ENCODE measurements at regions not wholly inside any gene's neighbourhood (a gene's known extent, or its start where the extent isn't known, plus 50 kb on each side); places are given as distances from the start of the nearest gene placed in this dataset.

- Mint-ChIP-seq H3K27ac (no peak overlapping the region), H3K4me1 (ENCODE audit: low read depth) (no peaks in the 10 kb centered on the region), H3K27me3 (no peaks in the 10 kb centered on the region)
Observed at GRCh38 chr11:70646272-70647049, 248.1 kb downstream of the CTTN start.

GRCh38 chr11:70647188-70648166 lies 249.1 kb downstream of the CTTN start:
- Mint-ChIP-seq H3K27me3 (no peaks in the 10 kb centered on the region), H3K36me3 (ENCODE audit: insufficient read depth) (no peaks in the 10 kb centered on the region), H3K9me3 (ENCODE audit: low read depth) (no peaks in the 10 kb centered on the region), H3K4me1 (ENCODE audit: low read depth) (no peaks in the 10 kb centered on the region), H3K4me3 (ENCODE audit: low read depth) (no peak overlapping the region), H3K27ac (no peak overlapping the region)
- TF ChIP-seq CTCF (IDR thresholded peaks at IDR 0.05; ENCODE audit: unreplicated experiment): no peak
- DNase-seq (ENCODE audit: low spot score, unreplicated experiment): no peak

More at GRCh38 chr11:70646272-70647049, 248.1 kb downstream of the CTTN start:
- no peak for DNase-seq (ENCODE audit: low spot score, unreplicated experiment)
- no peak for TF ChIP-seq CTCF (IDR thresholded peaks at IDR 0.05; ENCODE audit: unreplicated experiment)
- Mint-ChIP-seq H3K4me3 (ENCODE audit: low read depth) (no peak overlapping the region), H3K9me3 (ENCODE audit: low read depth) (no peaks in the 10 kb centered on the region), H3K36me3 (ENCODE audit: insufficient read depth) (no peaks in the 10 kb centered on the region)

GRCh38 chr11:70650075-70650909 lies 252.0 kb downstream of the CTTN start:
- H3K36me3 Mint-ChIP-seq (ENCODE audit: insufficient read depth): no peaks in the 10 kb centered on the region

GRCh38 chr11:70651031-70651430 lies 252.7 kb downstream of the CTTN start:
- no peaks in the 10 kb centered on the region for H3K9me3 Mint-ChIP-seq (ENCODE audit: low read depth)
- H3K4me3 Mint-ChIP-seq (ENCODE audit: low read depth): no peak overlapping the region
- DNase-seq (ENCODE audit: low spot score, unreplicated experiment): no peak
- H3K36me3 Mint-ChIP-seq (ENCODE audit: insufficient read depth): no peaks in the 10 kb centered on the region
- TF ChIP-seq CTCF (IDR thresholded peaks at IDR 0.05; ENCODE audit: unreplicated experiment): no peak
- H3K4me1 Mint-ChIP-seq (ENCODE audit: low read depth): no peaks in the 10 kb centered on the region
- no peak overlapping the region for H3K27ac Mint-ChIP-seq
- H3K27me3 Mint-ChIP-seq: no peaks in the 10 kb centered on the region

More at GRCh38 chr11:70650075-70650909, 252.0 kb downstream of the CTTN start:
- no peaks in the 10 kb centered on the region for H3K27me3 Mint-ChIP-seq
- no peak overlapping the region for H3K4me3 Mint-ChIP-seq (ENCODE audit: low read depth)
- H3K4me1 Mint-ChIP-seq (ENCODE audit: low read depth): no peaks in the 10 kb centered on the region
- TF ChIP-seq CTCF (IDR thresholded peaks at IDR 0.05; ENCODE audit: unreplicated experiment): no peak
- H3K9me3 Mint-ChIP-seq (ENCODE audit: low read depth): no peaks in the 10 kb centered on the region
- peak; percentile 85 for DNase-seq (ENCODE audit: low spot score, unreplicated experiment)
- no peak overlapping the region for H3K27ac Mint-ChIP-seq
